Activated CD8-positive, alpha-beta memory T cell treated with anti-CD3 and anti-CD28 coated beads, Interleukin-2, amount 50 U/mL, for 1 hour (primary cell): ENCODE measurements at regions not wholly inside any gene's neighbourhood (a gene's known extent, or its start where the extent isn't known, plus 50 kb on each side); places are given as distances from the start of the nearest gene placed in this dataset.
"Not testable (repeated sequence)": the region's sequence is repeated elsewhere in the genome, so short reads cannot be mapped to it uniquely, and the experiment has no call there.

Experiments
- DNase-seq: peaks from one replicate; pipeline ENCODE4 v3.0.0-alpha.2; 2020; ENCODE audit errors: extremely low read depth

GRCh38 chr16:29145086-29145485 is 160.2 kb downstream of the LAT start:
- DNase-seq: not testable (repeated sequence)

GRCh38 chr16:29144669-29145062 is 159.8 kb downstream of the LAT start:
- not testable (repeated sequence) for DNase-seq

- not testable (repeated sequence) for DNase-seq
Measured at GRCh38 chr16:29143739-29144668, 159.2 kb downstream of the LAT start.

GRCh38 chr16:29142506-29142905 is 157.7 kb downstream of the LAT start:
- not testable (repeated sequence) for DNase-seq

- no peak for DNase-seq
Measured at GRCh38 chr16:29141586-29142324, 156.9 kb downstream of the LAT start.

GRCh38 chr16:29141121-29141520 is 156.3 kb downstream of the LAT start:
- DNase-seq: not testable (repeated sequence)

- not testable (repeated sequence) for DNase-seq
Measured at GRCh38 chr16:29139901-29140855, 155.3 kb downstream of the LAT start.

- no peak for DNase-seq
Measured at GRCh38 chr16:29139261-29139802, 154.5 kb downstream of the LAT start.

- DNase-seq: not testable (repeated sequence)
Measured at GRCh38 chr16:29138698-29139097, 153.8 kb downstream of the LAT start.

GRCh38 chr16:29137894-29138662 is 153.2 kb downstream of the LAT start:
- DNase-seq: not testable (repeated sequence)

- DNase-seq: not testable (repeated sequence)
Measured at GRCh38 chr16:29137461-29137860, 152.6 kb downstream of the LAT start.

GRCh38 chr16:29136916-29137315 is 152.1 kb downstream of the LAT start:
- DNase-seq: not testable (repeated sequence)

GRCh38 chr16:29136046-29136696 is 151.3 kb downstream of the LAT start:
- not testable (repeated sequence) for DNase-seq

GRCh38 chr16:29135098-29135497 is 150.2 kb downstream of the LAT start:
- not testable (repeated sequence) for DNase-seq

GRCh38 chr16:29133681-29134430 is 149.0 kb downstream of the LAT start:
- DNase-seq: not testable (repeated sequence)

- DNase-seq: not testable (repeated sequence)
Measured at GRCh38 chr16:29132869-29133268, 148.0 kb downstream of the LAT start.

- DNase-seq: not testable (repeated sequence)
Measured at GRCh38 chr16:29132444-29132843, 147.6 kb downstream of the LAT start.

GRCh38 chr16:29130901-29131851 is 146.3 kb downstream of the LAT start:
- not testable (repeated sequence) for DNase-seq
